Loucy (cell line): ENCODE measurements at regions not wholly inside any gene's neighbourhood (a gene's known extent, or its start where the extent isn't known, plus 50 kb on each side); places are given as distances from the start of the nearest gene placed in this dataset.
"Not testable (repeated sequence)": the region's sequence is repeated elsewhere in the genome, so short reads cannot be mapped to it uniquely, and the experiment has no call there.

Source experiments
- H2AFZ ChIP-seq: fragments of 200-600 bp; sonication (generic); 2 replicates; pipeline ENCODE4 v1.6.0; 2016; ENCODE audit warnings: antibody characterized with exemption, mild to moderate bottlenecking, low read length, moderate library complexity
- H3F3A ChIP-seq: fragments of 200-600 bp; 2 replicates; pipeline ENCODE4 v1.6.0; 2016; ENCODE audit warnings: antibody characterized with exemption, low read depth, mild to moderate bottlenecking
- H3K27me3 ChIP-seq: fragments of 200-600 bp; sonication (generic); 2 replicates; pipeline ENCODE4 v1.6.1; 2014; ENCODE audit warnings: low read length, mild to moderate bottlenecking; ENCODE audit not compliant: insufficient read depth, poor library complexity, severe bottlenecking
- H3K36me3 ChIP-seq: fragments of 200-600 bp; sonication (generic); 2 replicates; pipeline ENCODE4 v1.6.1; 2016; ENCODE audit warnings: low read length; ENCODE audit not compliant: insufficient read depth
- H3K4me1 ChIP-seq: fragments of 200-600 bp; sonication (generic); 2 replicates; pipeline ENCODE4 v1.5.1; 2014; ENCODE audit warnings: low read length, mild to moderate bottlenecking; ENCODE audit not compliant: insufficient read depth, poor library complexity, severe bottlenecking
- H3K4me2 ChIP-seq: fragments of 200-600 bp; sonication (generic); 2 replicates; pipeline ENCODE4 v1.6.0; 2014; ENCODE audit warnings: antibody characterized with exemption, low read length, low read depth, mild to moderate bottlenecking; ENCODE audit not compliant: poor library complexity, severe bottlenecking
- H3K4me3 ChIP-seq: fragments of 200-600 bp; sonication (generic); 2 replicates; pipeline ENCODE4 v1.5.1; 2014; ENCODE audit warnings: low read length, mild to moderate bottlenecking, mixed read lengths; ENCODE audit not compliant: poor library complexity, severe bottlenecking
- H3K79me2 ChIP-seq: fragments of 200-600 bp; sonication (generic); 2 replicates; pipeline ENCODE4 v1.6.1; 2014; ENCODE audit warnings: low read length; ENCODE audit not compliant: insufficient read depth
- H3K9ac ChIP-seq: fragments of 200-600 bp; sonication (generic); 2 replicates; pipeline ENCODE4 v1.6.0; 2014; ENCODE audit warnings: mild to moderate bottlenecking, low read depth, low read length, moderate library complexity; ENCODE audit not compliant: poor library complexity, severe bottlenecking
- H3K9me2 ChIP-seq: fragments of 200-600 bp; sonication (generic); replicated peaks from 2 replicates; pipeline ENCODE4 v1.6.1; 2016; ENCODE audit warnings: low read depth, low read length, mixed read lengths
- H3K9me3 ChIP-seq: fragments of 200-600 bp; sonication (generic); 2 replicates; pipeline ENCODE4 v1.6.1; 2014; ENCODE audit warnings: mild to moderate bottlenecking, antibody characterized with exemption, low read length, low read depth; ENCODE audit not compliant: insufficient read depth
- H4K20me1 ChIP-seq: fragments of 200-600 bp; sonication (generic); 2 replicates; pipeline ENCODE4 v1.6.0; 2014; ENCODE audit warnings: antibody characterized with exemption, low read length, mild to moderate bottlenecking; ENCODE audit not compliant: insufficient read depth, poor library complexity, severe bottlenecking
- EZH2phosphoT487 ChIP-seq: fragments of 200-600 bp; IDR thresholded peaks from 2 replicates; pipeline ENCODE4 v1.6.1; 2018; ENCODE audit warnings: antibody characterized with exemption, mild to moderate bottlenecking, moderate library complexity, borderline replicate concordance
- TF ChIP-seq, protein P1 (sequence below): fragments of 200-600 bp; sonication (generic); conservative IDR thresholded peaks from 2 replicates; pipeline ENCODE4 v1.5.1; 2014; ENCODE audit warnings: mild to moderate bottlenecking, antibody characterized with exemption, low read length

DNA sequence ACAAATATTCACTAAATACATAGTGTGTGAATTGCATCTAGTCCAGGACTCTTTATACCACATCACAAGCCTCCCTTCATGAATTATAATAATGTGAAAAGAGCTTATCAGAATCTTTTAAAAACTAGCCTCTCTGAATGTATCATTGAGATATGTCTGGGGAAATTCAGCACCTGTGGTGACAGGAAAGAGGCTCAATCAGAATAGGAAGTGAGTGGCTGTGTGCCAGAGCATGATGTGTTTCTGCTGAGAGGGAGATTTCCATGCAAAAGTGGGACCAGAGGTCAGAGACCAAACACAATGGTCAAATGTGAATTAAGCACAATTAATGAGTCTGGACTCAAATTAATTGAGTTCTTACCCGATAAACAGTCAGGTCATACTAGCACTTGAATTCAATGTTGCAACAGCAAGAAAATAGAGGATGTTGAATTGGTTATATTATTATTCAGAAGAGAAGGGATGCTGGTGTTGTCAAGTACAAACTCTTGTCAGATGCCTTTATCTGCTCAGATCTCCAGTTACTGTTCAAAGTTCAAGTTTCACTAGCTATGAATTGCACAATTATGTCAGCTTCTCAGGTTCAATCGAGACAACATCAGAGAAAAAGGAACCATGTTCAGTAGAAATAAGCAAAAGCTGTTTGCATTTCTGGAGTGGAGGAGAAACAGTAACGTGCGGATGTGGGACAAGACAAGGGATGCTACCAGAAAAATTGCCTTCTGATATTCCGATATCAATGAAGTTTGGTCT, 226.2 kb downstream of the ZNF326 start:
- H3K79me2 ChIP-seq: no peaks in the 10 kb centered on the region
- H4K20me1 ChIP-seq: no peaks in the 10 kb centered on the region
- no peaks in the 10 kb centered on the region for H3K36me3 ChIP-seq
- no peak for TF ChIP-seq EZH2phosphoT487
- TF ChIP-seq, protein P1, sequence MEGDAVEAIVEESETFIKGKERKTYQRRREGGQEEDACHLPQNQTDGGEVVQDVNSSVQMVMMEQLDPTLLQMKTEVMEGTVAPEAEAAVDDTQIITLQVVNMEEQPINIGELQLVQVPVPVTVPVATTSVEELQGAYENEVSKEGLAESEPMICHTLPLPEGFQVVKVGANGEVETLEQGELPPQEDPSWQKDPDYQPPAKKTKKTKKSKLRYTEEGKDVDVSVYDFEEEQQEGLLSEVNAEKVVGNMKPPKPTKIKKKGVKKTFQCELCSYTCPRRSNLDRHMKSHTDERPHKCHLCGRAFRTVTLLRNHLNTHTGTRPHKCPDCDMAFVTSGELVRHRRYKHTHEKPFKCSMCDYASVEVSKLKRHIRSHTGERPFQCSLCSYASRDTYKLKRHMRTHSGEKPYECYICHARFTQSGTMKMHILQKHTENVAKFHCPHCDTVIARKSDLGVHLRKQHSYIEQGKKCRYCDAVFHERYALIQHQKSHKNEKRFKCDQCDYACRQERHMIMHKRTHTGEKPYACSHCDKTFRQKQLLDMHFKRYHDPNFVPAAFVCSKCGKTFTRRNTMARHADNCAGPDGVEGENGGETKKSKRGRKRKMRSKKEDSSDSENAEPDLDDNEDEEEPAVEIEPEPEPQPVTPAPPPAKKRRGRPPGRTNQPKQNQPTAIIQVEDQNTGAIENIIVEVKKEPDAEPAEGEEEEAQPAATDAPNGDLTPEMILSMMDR: no peak
- no peaks in the 10 kb centered on the region for H3K9me3 ChIP-seq
- no peak overlapping the region for H3K9ac ChIP-seq
- H2AFZ ChIP-seq: no peak overlapping the region
- no peaks in the 10 kb centered on the region for H3K9me2 ChIP-seq
- H3F3A ChIP-seq: no peaks in the 10 kb centered on the region
- no peak overlapping the region for H3K4me2 ChIP-seq
- no peak overlapping the region for H3K4me3 ChIP-seq
- no peaks in the 10 kb centered on the region for H3K4me1 ChIP-seq
- no peaks in the 10 kb centered on the region for H3K27me3 ChIP-seq

DNA sequence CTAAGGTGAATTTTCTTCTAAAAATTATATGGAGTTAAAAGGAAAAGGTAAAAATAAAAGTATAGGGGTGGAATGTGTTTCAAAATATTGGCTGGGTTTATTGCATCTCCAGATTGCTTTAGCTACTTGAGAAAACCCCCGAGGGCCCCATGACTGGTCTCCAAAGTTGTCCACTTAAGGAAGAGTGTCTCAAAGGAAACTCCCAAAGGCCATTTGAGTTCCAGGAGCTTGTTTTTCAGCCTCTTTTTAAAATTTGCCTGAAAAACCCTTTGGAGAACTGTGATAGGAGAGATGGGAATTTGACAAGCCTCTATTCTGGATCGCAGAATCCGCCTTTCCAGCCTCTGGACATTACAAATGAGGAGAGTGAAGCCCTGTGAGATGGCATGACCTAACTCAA, 225.6 kb downstream of the ZNF326 start:
- no peak overlapping the region for H3K4me3 ChIP-seq
- no peaks in the 10 kb centered on the region for H3K79me2 ChIP-seq
- H3K9me2 ChIP-seq: no peaks in the 10 kb centered on the region
- no peak overlapping the region for H3K9ac ChIP-seq
- no peaks in the 10 kb centered on the region for H3K36me3 ChIP-seq
- no peaks in the 10 kb centered on the region for H3F3A ChIP-seq
- no peaks in the 10 kb centered on the region for H3K27me3 ChIP-seq
- H3K9me3 ChIP-seq: no peaks in the 10 kb centered on the region
- H3K4me1 ChIP-seq: no peaks in the 10 kb centered on the region
- H4K20me1 ChIP-seq: no peaks in the 10 kb centered on the region
- TF ChIP-seq, protein P1: no peak
- no peak for TF ChIP-seq EZH2phosphoT487
- no peak overlapping the region for H2AFZ ChIP-seq
- no peak overlapping the region for H3K4me2 ChIP-seq

DNA sequence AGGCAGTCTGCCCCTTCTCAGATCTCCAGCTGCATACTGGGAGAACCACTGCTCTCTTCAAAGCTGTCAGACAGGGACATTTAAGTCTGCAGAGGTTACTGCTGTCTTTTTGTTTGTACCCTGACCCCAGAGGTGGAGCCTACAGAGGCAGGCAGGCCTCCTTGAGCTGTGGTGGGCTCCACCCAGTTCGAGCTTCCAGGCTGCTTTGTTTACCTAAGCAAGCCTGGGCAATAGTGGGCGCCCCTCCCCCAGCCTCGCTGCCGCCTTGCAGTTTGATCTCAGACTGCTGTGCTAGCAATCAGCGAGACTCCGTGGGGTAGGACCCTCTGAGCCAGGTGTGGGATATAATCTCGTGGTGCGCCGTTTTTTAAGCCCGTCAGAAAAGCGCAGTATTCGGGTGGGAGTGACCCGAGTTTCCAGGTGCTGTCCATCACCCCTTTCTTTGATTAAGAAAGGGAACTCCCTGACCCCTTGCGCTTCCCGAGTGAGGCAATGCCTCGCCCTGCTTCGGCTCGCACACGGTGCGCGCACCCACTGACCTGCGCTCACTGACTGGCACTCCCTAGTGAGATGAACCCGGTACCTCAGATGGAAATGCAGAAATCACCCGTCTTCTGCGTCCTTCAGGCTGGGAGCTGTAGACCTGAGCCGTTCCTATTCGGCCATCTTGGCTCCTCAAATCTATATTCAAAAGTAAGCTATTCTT, 224.4 kb downstream of the ZNF326 start:
- H3K4me3 ChIP-seq, H3K4me1 ChIP-seq, H3K4me2 ChIP-seq, H3K9me3 ChIP-seq, H3K27me3 ChIP-seq, H2AFZ ChIP-seq, H3K79me2 ChIP-seq, H3K9me2 ChIP-seq, H4K20me1 ChIP-seq, H3F3A ChIP-seq, H3K9ac ChIP-seq, H3K36me3 ChIP-seq: not testable (repeated sequence)
